Psoas muscle (tissue), 7 donors: ENCODE measurements at regions not wholly inside any gene's neighbourhood (a gene's known extent, or its start where the extent isn't known, plus 50 kb on each side); places are given as distances from the start of the nearest gene placed in this dataset.

Experiments used
- ATAC-seq, 4 donors: fragments of 200-7000 bp; cut with Tn5 transposase; one replicate each; pipeline ENCODE4 v1.9.1; 2020; ENCODE audit warnings: moderate library complexity in 3 of 4, mild to moderate bottlenecking in 2 of 4
- DNase-seq, 2 donors: peaks; one replicate each; pipeline ENCODE4 v3.0.0-alpha.2; 2020
- H3K27ac ChIP-seq: fragments of 200-600 bp; one replicate; pipeline ENCODE4 v1.8.0; 2022
- H3K27me3 ChIP-seq, 3 donors: fragments of 200-600 bp in 1 of 3; one replicate each; pipeline versions ENCODE4 v1.6.1 to v1.8.0; 2013 to 2022; ENCODE audit warnings: low read length in 2 of 3, mild to moderate bottlenecking in 2 of 3, moderate library complexity in 1 of 3; ENCODE audit not compliant: insufficient read depth in 3 of 3
- H3K36me3 ChIP-seq, 2 donors: fragments of 200-600 bp in 1 of 2; one replicate each; pipeline versions ENCODE4 v1.6.1 to v1.8.0; 2013 to 2022; ENCODE audit warnings: low read depth in 1 of 2, mild to moderate bottlenecking in 1 of 2, moderate library complexity in 1 of 2; ENCODE audit not compliant: insufficient read depth in 1 of 2
- H3K4me1 ChIP-seq: fragments of 200-600 bp; one replicate; pipeline ENCODE4 v1.8.0; 2022
- H3K4me3 ChIP-seq: fragments of 200-600 bp; one replicate; pipeline ENCODE4 v1.8.0; 2022; ENCODE audit warnings: mild to moderate bottlenecking
- H3K9me3 ChIP-seq: fragments of 200-600 bp; one replicate; pipeline ENCODE4 v1.8.0; 2022
- WGBS, 3 donors: extraction: QIAGEN DNeasy Blood & Tissue Kit; methylation state at CpG; one replicate each; pipeline versions ENCODE4 v1.1.6 to v1.1.7; 2013; 5-methylcytosine and 5-hydroxymethylcytosine counted together
- intact Hi-C, 2 donors: fragments of 100-400 bp; cut with DNase I; formaldehyde crosslinking; loops; one replicate each; pipeline versions ENCODE4 v1.11.0 to v1.14.2; 2022
- TF ChIP-seq, protein P1 (sequence below): fragments of 200-600 bp; IDR thresholded peaks from one replicate; pipeline ENCODE4 v1.8.0; 2022; ENCODE audit warnings: antibody characterized with exemption
- donor health status: healthy with polysubstance abuse.
- donor health status: DM: no; HTN: no; CAD: no; lungs with moderate emphysema.
- donor health status: Bipolar disorder and iron deficiency.
- donor health status: healthy.
- donor health status: DM: yes; HTN: yes; CAD: no.
- donor health status: DM: no; HTN: no; CAD: no.
- donor health status: DM: yes; HTN: yes; CAD: no.

DNA sequence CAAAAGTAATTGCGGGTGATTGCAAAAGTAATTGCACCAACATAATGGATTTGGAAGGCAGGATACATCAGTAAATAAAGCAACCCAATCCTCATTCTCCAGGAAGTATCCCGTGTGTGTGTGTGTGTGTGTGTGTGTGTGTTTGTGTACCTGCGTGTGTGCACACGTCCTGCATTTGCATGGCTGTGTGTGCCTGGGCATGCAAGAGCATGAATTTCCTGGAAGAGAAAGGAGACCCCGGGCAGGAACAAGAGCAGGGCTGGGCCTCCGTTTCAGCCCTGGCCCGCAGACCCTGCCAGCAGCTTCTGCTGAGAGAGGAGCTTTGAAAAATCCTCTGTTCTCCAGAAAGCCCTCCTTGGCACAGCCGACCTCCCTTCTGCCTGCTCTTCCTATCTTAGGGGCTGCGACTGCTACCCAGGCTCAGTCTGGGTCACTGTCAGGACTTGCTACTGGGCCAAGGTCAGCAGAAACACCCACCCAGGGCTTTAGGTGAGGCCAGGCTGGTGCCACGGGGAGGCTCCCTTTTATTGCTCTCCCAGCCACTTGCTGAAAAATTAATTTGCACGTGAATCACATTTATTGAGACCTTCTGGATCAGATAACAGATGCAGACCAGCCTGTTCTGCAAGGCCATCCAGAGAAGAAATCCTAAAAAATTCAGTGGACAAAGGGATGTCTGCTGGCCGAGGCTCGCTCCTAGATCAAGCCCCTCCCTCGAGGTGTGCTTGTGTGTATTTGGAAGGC lies 258.3 kb downstream of the ZNF536 start:
- no peak overlapping the region for H3K4me3 ChIP-seq
- no peak for DNase-seq
- intact Hi-C loops = no loop called here
- H3K9me3 ChIP-seq = no peaks in the 10 kb centered on the region
- H3K27ac ChIP-seq = no peak overlapping the region
- H3K27me3 ChIP-seq = peaks cover 0 to 7% (median 0%) of the 10 kb centered on the region in 3 donors
- H3K4me1 ChIP-seq = no peaks in the 10 kb centered on the region
- ATAC-seq = no peak
- TF ChIP-seq, protein P1, sequence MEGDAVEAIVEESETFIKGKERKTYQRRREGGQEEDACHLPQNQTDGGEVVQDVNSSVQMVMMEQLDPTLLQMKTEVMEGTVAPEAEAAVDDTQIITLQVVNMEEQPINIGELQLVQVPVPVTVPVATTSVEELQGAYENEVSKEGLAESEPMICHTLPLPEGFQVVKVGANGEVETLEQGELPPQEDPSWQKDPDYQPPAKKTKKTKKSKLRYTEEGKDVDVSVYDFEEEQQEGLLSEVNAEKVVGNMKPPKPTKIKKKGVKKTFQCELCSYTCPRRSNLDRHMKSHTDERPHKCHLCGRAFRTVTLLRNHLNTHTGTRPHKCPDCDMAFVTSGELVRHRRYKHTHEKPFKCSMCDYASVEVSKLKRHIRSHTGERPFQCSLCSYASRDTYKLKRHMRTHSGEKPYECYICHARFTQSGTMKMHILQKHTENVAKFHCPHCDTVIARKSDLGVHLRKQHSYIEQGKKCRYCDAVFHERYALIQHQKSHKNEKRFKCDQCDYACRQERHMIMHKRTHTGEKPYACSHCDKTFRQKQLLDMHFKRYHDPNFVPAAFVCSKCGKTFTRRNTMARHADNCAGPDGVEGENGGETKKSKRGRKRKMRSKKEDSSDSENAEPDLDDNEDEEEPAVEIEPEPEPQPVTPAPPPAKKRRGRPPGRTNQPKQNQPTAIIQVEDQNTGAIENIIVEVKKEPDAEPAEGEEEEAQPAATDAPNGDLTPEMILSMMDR = no peak
- WGBS, 3 donors = 41 to 53% (median 49%) methylated on average over 14 of the region's 14 CpGs
- H3K36me3 ChIP-seq = no peaks in the 10 kb centered on the region

DNA sequence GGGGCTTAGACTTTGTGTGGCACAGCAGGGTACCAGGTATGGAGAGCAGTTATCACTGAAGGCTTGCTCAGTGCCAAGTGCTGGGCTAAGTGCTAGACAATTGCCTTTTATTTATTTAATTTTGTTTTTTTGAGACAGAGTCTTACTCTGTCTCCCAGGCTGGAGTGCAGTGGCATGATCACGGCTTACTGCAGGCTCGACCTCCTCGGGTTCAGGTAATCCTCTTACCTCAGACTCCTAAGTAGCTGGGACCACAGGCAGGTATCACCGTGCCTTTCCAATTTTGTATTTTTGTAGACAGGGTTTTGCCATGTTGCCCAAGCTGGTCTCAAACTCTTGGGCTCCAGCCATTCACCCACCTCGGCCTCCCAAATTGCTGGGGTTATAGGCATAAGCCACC lies 256.9 kb downstream of the ZNF536 start:
- TF ChIP-seq, protein P1 = no peak
- H3K4me3 ChIP-seq = no peak overlapping the region
- WGBS, 3 donors = 86 to 91% (median 88%) methylated on average over 5 of the region's 5 CpGs
- no peak for ATAC-seq
- peaks cover 0 to 14% (median 3%) of the 10 kb centered on the region in 3 donors for H3K27me3 ChIP-seq
- H3K9me3 ChIP-seq = no peaks in the 10 kb centered on the region
- intact Hi-C loops = no loop called here
- DNase-seq = no peak
- no peak overlapping the region for H3K27ac ChIP-seq
- H3K36me3 ChIP-seq = no peaks in the 10 kb centered on the region
- no peaks in the 10 kb centered on the region for H3K4me1 ChIP-seq

DNA sequence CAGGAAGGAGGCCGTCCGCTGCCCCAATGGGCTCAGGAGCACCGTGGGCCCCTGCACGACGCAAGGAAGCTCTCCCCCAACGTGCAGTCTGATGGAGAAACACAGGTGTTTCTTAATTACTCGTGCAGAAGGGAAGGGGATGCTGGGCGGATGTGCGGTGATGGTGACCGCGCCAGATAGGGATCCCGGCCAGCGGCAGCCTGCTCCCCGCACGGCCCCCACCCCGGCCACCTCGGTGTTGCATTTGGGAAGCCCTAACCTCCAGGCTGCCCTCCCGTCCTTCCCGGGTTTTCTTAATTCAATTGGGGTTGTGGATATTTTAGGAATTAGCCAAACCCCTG lies 254.4 kb downstream of the ZNF536 start:
- ATAC-seq = no peak
- 39 to 46% (median 41%) methylated on average over 19 of the region's 19 CpGs for WGBS, 3 donors
- Histone ChIP-seq H3K36me3 (no peaks in the 10 kb centered on the region), H3K27ac (no peak overlapping the region), H3K4me3 (no peak overlapping the region), H3K4me1 (no peaks in the 10 kb centered on the region), H3K9me3 (no peaks in the 10 kb centered on the region), H3K27me3 (peaks cover 0 to 14% (median 3%) of the 10 kb centered on the region in 3 donors)
- intact Hi-C loops = no loop called here
- DNase-seq = no peak
- TF ChIP-seq, protein P1 = no peak

DNA sequence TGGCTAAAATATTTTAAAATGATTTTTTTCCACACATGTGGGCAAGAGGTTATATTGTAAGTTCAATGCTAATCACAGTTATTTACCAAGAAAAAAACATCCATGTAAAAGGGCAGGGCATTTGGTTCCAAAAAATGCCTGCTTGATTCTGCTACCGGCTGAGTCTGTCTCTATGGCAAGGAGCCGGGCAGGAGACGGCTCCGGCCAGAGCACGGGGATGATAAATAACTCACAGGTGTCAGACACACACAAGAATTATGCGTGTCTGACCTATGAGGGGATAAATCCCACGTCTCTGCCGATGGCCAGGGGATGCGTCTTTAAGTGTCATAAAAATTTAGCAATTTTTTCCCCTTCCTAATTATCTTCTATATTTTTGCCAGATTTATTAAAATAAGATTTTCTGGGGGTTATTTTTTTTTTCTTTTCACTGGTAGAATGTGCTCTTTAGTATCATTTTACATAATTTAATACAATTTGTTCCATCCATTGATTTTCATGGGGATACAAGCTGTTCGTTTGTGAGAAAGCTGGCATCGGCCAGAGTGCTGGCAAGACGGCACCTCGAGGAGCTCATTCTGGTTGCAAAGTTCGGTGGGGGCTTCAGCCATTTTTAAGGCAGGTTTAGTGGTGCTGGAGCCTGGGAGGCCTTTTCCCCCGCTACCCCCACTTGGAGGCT lies 253.9 kb downstream of the ZNF536 start:
- intact Hi-C loops = no loop called here
- TF ChIP-seq, protein P1 = no peak
- Histone ChIP-seq H3K4me3 (no peak overlapping the region), H3K27ac (no peak overlapping the region), H3K9me3 (no peaks in the 10 kb centered on the region), H3K4me1 (no peaks in the 10 kb centered on the region), H3K36me3 (no peaks in the 10 kb centered on the region), H3K27me3 (peaks cover 0 to 14% (median 3%) of the 10 kb centered on the region in 3 donors)
- no peak for DNase-seq
- no peak for ATAC-seq
- 28 to 43% (median 32%) methylated on average over 15 of the region's 15 CpGs for WGBS, 3 donors
